ENCODE measurements at regions not wholly inside any gene's neighbourhood (a gene's known extent, or its start where the extent isn't known, plus 50 kb on each side); places are given as distances from the start of the nearest gene placed in this dataset.
A peak's percentile ranks its signal among the peaks of the same experiment; 100 is the strongest.

GRCh38 chr4:112951362-112952312, 97.8 kb upstream of the ANK2 start:
- Histone ChIP-seq H3K18ac (ENCODE audit: low read length) (no peak overlapping the region), H3K36me3 (ENCODE audit: control insufficient read depth in 1 of 2, insufficient read depth in 2 of 2, low read length in 2 of 2) (no peaks in the 10 kb centered on the region), H3K27ac (ENCODE audit: low read depth, low read length) (no peak overlapping the region), H2BK120ac (ENCODE audit: insufficient read depth, low read length, poor library complexity) (no peak overlapping the region), H3K4me2 (ENCODE audit: low read length) (no peak overlapping the region), H4K12ac (ENCODE audit: low read depth, low read length) (no peak overlapping the region), H3K9ac (ENCODE audit: low read length) (no peak overlapping the region), H3K9me3 (ENCODE audit: insufficient read depth, low read depth, low read length) (no peaks in the 10 kb centered on the region), H3K23ac (ENCODE audit: low read length) (no peak overlapping the region), H3K14ac (ENCODE audit: low read length) (no peak overlapping the region), H3K4me3 (ENCODE audit: low read depth, low read length) (no peak overlapping the region), H3K4me1 (ENCODE audit: control insufficient read depth in 1 of 2, insufficient read depth in 2 of 2, low read length in 2 of 2) (no peaks in the 10 kb centered on the region), H3K79me1 (ENCODE audit: low read length) (no peaks in the 10 kb centered on the region), H3K79me2 (ENCODE audit: control insufficient read depth, insufficient read depth, low read length, poor library complexity) (no peaks in the 10 kb centered on the region), H4K8ac (ENCODE audit: low read depth, low read length) (no peak overlapping the region), H2AFZ (ENCODE audit: insufficient read depth, low read length, poor library complexity) (no peak overlapping the region), H3K4ac (ENCODE audit: low read depth, low read length) (no peak overlapping the region), H2AK5ac (ENCODE audit: low read length) (no peak overlapping the region), H4K91ac (ENCODE audit: low read depth, low read length) (no peak overlapping the region), H2BK12ac (ENCODE audit: low read length) (no peak overlapping the region), H2BK5ac (ENCODE audit: low read depth, low read length, poor library complexity) (no peak overlapping the region), H3K27me3 (ENCODE audit: insufficient read depth, low read length) (no peaks in the 10 kb centered on the region)
- WGBS (ENCODE audit: extremely low coverage, insufficient coverage, insufficient read length): no CpG with 5 or more reads among the region's 6 CpGs
- DNase-seq: peak in 1 of 2 donors; percentile 62

- Histone ChIP-seq H2BK5ac (ENCODE audit: low read depth, low read length, poor library complexity) (no peak overlapping the region), H3K27ac (ENCODE audit: low read depth, low read length) (no peak overlapping the region), H3K27me3 (ENCODE audit: insufficient read depth, low read length) (no peaks in the 10 kb centered on the region), H4K8ac (ENCODE audit: low read depth, low read length) (no peak overlapping the region), H2AFZ (ENCODE audit: insufficient read depth, low read length, poor library complexity) (no peak overlapping the region), H3K4me3 (ENCODE audit: low read depth, low read length) (no peak overlapping the region), H3K4ac (ENCODE audit: low read depth, low read length) (no peak overlapping the region), H2BK12ac (ENCODE audit: low read length) (no peak overlapping the region), H4K91ac (ENCODE audit: low read depth, low read length) (no peak overlapping the region), H3K4me1 (ENCODE audit: control insufficient read depth in 1 of 2, insufficient read depth in 2 of 2, low read length in 2 of 2) (no peaks in the 10 kb centered on the region), H3K36me3 (ENCODE audit: control insufficient read depth in 1 of 2, insufficient read depth in 2 of 2, low read length in 2 of 2) (no peaks in the 10 kb centered on the region), H2AK5ac (ENCODE audit: low read length) (no peak overlapping the region), H2BK120ac (ENCODE audit: insufficient read depth, low read length, poor library complexity) (no peak overlapping the region), H3K9me3 (ENCODE audit: insufficient read depth, low read depth, low read length) (no peaks in the 10 kb centered on the region), H3K14ac (ENCODE audit: low read length) (no peak overlapping the region), H3K9ac (ENCODE audit: low read length) (no peak overlapping the region), H3K79me1 (ENCODE audit: low read length) (no peaks in the 10 kb centered on the region), H3K18ac (ENCODE audit: low read length) (no peak overlapping the region), H3K23ac (ENCODE audit: low read length) (no peak overlapping the region), H3K79me2 (ENCODE audit: control insufficient read depth, insufficient read depth, low read length, poor library complexity) (no peaks in the 10 kb centered on the region), H4K12ac (ENCODE audit: low read depth, low read length) (no peak overlapping the region), H3K4me2 (ENCODE audit: low read length) (no peak overlapping the region)
- WGBS (ENCODE audit: extremely low coverage, insufficient coverage, insufficient read length): no CpG with 5 or more reads among the region's 1 CpG
- no peak for DNase-seq
Measured at GRCh38 chr4:112952313-112952700, 97.1 kb upstream of the ANK2 start.

GRCh38 chr4:112953262-112953661, 96.2 kb upstream of the ANK2 start:
- Histone ChIP-seq H3K9ac (ENCODE audit: low read length) (no peak overlapping the region), H2AK5ac (ENCODE audit: low read length) (no peak overlapping the region), H3K9me3 (ENCODE audit: insufficient read depth, low read depth, low read length) (no peaks in the 10 kb centered on the region), H3K4me3 (ENCODE audit: low read depth, low read length) (no peak overlapping the region), H2BK120ac (ENCODE audit: insufficient read depth, low read length, poor library complexity) (no peak overlapping the region), H3K27me3 (ENCODE audit: insufficient read depth, low read length) (no peaks in the 10 kb centered on the region), H3K27ac (ENCODE audit: low read depth, low read length) (no peak overlapping the region), H4K8ac (ENCODE audit: low read depth, low read length) (no peak overlapping the region), H3K4me2 (ENCODE audit: low read length) (no peak overlapping the region), H4K12ac (ENCODE audit: low read depth, low read length) (no peak overlapping the region), H3K14ac (ENCODE audit: low read length) (no peak overlapping the region), H3K4me1 (ENCODE audit: control insufficient read depth in 1 of 2, insufficient read depth in 2 of 2, low read length in 2 of 2) (no peaks in the 10 kb centered on the region), H2BK5ac (ENCODE audit: low read depth, low read length, poor library complexity) (no peak overlapping the region), H3K79me1 (ENCODE audit: low read length) (no peaks in the 10 kb centered on the region), H3K4ac (ENCODE audit: low read depth, low read length) (no peak overlapping the region), H2AFZ (ENCODE audit: insufficient read depth, low read length, poor library complexity) (no peak overlapping the region), H4K91ac (ENCODE audit: low read depth, low read length) (no peak overlapping the region), H2BK12ac (ENCODE audit: low read length) (no peak overlapping the region), H3K18ac (ENCODE audit: low read length) (no peak overlapping the region), H3K36me3 (ENCODE audit: control insufficient read depth in 1 of 2, insufficient read depth in 2 of 2, low read length in 2 of 2) (no peaks in the 10 kb centered on the region), H3K79me2 (ENCODE audit: control insufficient read depth, insufficient read depth, low read length, poor library complexity) (no peaks in the 10 kb centered on the region), H3K23ac (ENCODE audit: low read length) (no peak overlapping the region)
- WGBS (ENCODE audit: extremely low coverage, insufficient coverage, insufficient read length): no CpG with 5 or more reads among the region's 3 CpGs
- no peak for DNase-seq

GRCh38 chr4:112954286-112954685, 95.2 kb upstream of the ANK2 start:
- Histone ChIP-seq H3K79me2 (ENCODE audit: control insufficient read depth, insufficient read depth, low read length, poor library complexity) (no peaks in the 10 kb centered on the region), H4K8ac (ENCODE audit: low read depth, low read length) (no peak overlapping the region), H3K27me3 (ENCODE audit: insufficient read depth, low read length) (no peaks in the 10 kb centered on the region), H3K27ac (ENCODE audit: low read depth, low read length) (no peak overlapping the region), H2BK120ac (ENCODE audit: insufficient read depth, low read length, poor library complexity) (no peak overlapping the region), H3K4me2 (ENCODE audit: low read length) (no peak overlapping the region), H2BK12ac (ENCODE audit: low read length) (no peak overlapping the region), H3K18ac (ENCODE audit: low read length) (no peak overlapping the region), H2AFZ (ENCODE audit: insufficient read depth, low read length, poor library complexity) (no peak overlapping the region), H2AK5ac (ENCODE audit: low read length) (no peak overlapping the region), H3K9me3 (ENCODE audit: insufficient read depth, low read depth, low read length) (no peaks in the 10 kb centered on the region), H4K91ac (ENCODE audit: low read depth, low read length) (no peak overlapping the region), H3K23ac (ENCODE audit: low read length) (no peak overlapping the region), H3K14ac (ENCODE audit: low read length) (no peak overlapping the region), H3K9ac (ENCODE audit: low read length) (no peak overlapping the region), H3K4me1 (ENCODE audit: control insufficient read depth in 1 of 2, insufficient read depth in 2 of 2, low read length in 2 of 2) (no peaks in the 10 kb centered on the region), H3K4me3 (ENCODE audit: low read depth, low read length) (no peak overlapping the region), H4K12ac (ENCODE audit: low read depth, low read length) (no peak overlapping the region), H3K36me3 (ENCODE audit: control insufficient read depth in 1 of 2, insufficient read depth in 2 of 2, low read length in 2 of 2) (no peaks in the 10 kb centered on the region), H3K4ac (ENCODE audit: low read depth, low read length) (no peak overlapping the region), H2BK5ac (ENCODE audit: low read depth, low read length, poor library complexity) (no peak overlapping the region), H3K79me1 (ENCODE audit: low read length) (no peaks in the 10 kb centered on the region)
- no CpG with 5 or more reads among the region's 1 CpG for WGBS (ENCODE audit: extremely low coverage, insufficient coverage, insufficient read length)
- no peak for DNase-seq

Measured in trophoblast cell (in vitro differentiated cells and primary cell).